ENCODE measurements at regions not wholly inside any gene's neighbourhood (a gene's known extent, or its start where the extent isn't known, plus 50 kb on each side); places are given as distances from the start of the nearest gene placed in this dataset.
"Not testable (repeated sequence)": the region's sequence is repeated elsewhere in the genome, so short reads cannot be mapped to it uniquely, and the experiment has no call there.

GRCh38 chr7:149961878-149962277, 88.1 kb downstream of the ATP6V0E2 start:
- TF ChIP-seq CTCF, POLR2A (IDR thresholded peaks at IDR 0.05): not testable (repeated sequence)
